B cell (primary cell): ENCODE measurements at regions not wholly inside any gene's neighbourhood (a gene's known extent, or its start where the extent isn't known, plus 50 kb on each side); places are given as distances from the start of the nearest gene placed in this dataset.
"Not testable (repeated sequence)": the region's sequence is repeated elsewhere in the genome, so short reads cannot be mapped to it uniquely, and the experiment has no call there.

Experiments
- ATAC-seq: fragments of 200-7000 bp; cut with Tn5 transposase; one replicate; pipeline ENCODE4 v1.10.0; 2021; ENCODE audit warnings: low read depth, mild to moderate bottlenecking, moderate number of reproducible peaks, moderate library complexity
- CTCF ChIA-PET: fragments of 350-600 bp; sonication (Branson Sonifier 250); formaldehyde crosslinking; loops from one replicate; lab custom pipeline; 2021; ENCODE audit warnings: antibody characterized with exemption, inconsistent platforms; lab: Charles Lee
- POLR2A ChIA-PET: fragments of 350-600 bp; sonication (Branson Sonifier 250); formaldehyde crosslinking; loops from one replicate; lab custom pipeline; 2021; ENCODE audit warnings: antibody characterized with exemption; lab: Charles Lee
- DNase-seq: peaks from one replicate; pipeline ENCODE4 v3.0.0; 2013
- H2AFZ ChIP-seq: 2 replicates; pipeline ENCODE4 v1.6.1; 2012; ENCODE audit warnings: mild to moderate bottlenecking, low read depth, low read length; ENCODE audit not compliant: insufficient read depth, poor library complexity, severe bottlenecking
- H3K27ac ChIP-seq, 2 donors: 1 replicate in 1 of 2; 2 replicates in 1 of 2; pipeline ENCODE4 v1.5.1; 2012 to 2013; ENCODE audit warnings: low read length in 2 of 2, mild to moderate bottlenecking in 2 of 2, moderate library complexity in 1 of 2
- H3K27me3 ChIP-seq, 4 experiments: fragments of 200-600 bp in 1 of 4; sonication (generic) in 1 of 4; replicated peaks in 1 of 4; 1 replicate in 2 of 4; 2 replicates in 2 of 4; pipeline versions ENCODE4 v1.6.1 to v1.7.0; 2013 to 2016; ENCODE audit warnings: low read length in 3 of 4, mild to moderate bottlenecking in 2 of 4, mixed read lengths in 1 of 4, moderate library complexity in 1 of 4; ENCODE audit not compliant: insufficient read depth in 4 of 4, control insufficient read depth in 3 of 4; ENCODE audit errors: control extremely low read depth in 1 of 4
- H3K36me3 ChIP-seq, 2 experiments: replicated peaks in 1 of 2; 1 replicate in 1 of 2; 2 replicates in 1 of 2; pipeline versions ENCODE4 v1.6.1 to v1.7.1; 2013; ENCODE audit warnings: low read length in 1 of 2; ENCODE audit not compliant: insufficient read depth in 2 of 2, control insufficient read depth in 1 of 2; ENCODE audit errors: control extremely low read depth in 1 of 2, extremely low read depth in 1 of 2
- H3K4me1 ChIP-seq, 2 donors: fragments of 200-600 bp in 1 of 2; sonication (generic) in 1 of 2; 1 replicate in 1 of 2; 2 replicates in 1 of 2; pipeline versions ENCODE4 v1.5.1 to v1.6.1; 2013 to 2017; ENCODE audit warnings: low read length in 2 of 2; ENCODE audit not compliant: control insufficient read depth in 2 of 2, insufficient read depth in 2 of 2
- H3K4me2 ChIP-seq: replicated peaks from 2 replicates; pipeline ENCODE3; 2012; ENCODE audit warnings: mild to moderate bottlenecking, low read depth, low read length; ENCODE audit not compliant: poor library complexity, severe bottlenecking
- H3K4me3 ChIP-seq, 5 experiments: fragments of 200-600 bp in 1 of 5; sonication (generic) in 1 of 5; 1 replicate in 3 of 5; 2 replicates in 2 of 5; pipeline versions ENCODE4 v1.5.1 to v1.7.0; 2011 to 2016; ENCODE audit warnings: low read length in 4 of 5, mild to moderate bottlenecking in 4 of 5, low read depth in 2 of 5, control low read depth in 1 of 5, moderate library complexity in 1 of 5; ENCODE audit not compliant: insufficient read depth in 1 of 5; ENCODE audit errors: control extremely low read depth in 1 of 5, extremely low read depth in 1 of 5
- H3K79me2 ChIP-seq: fragments of 200-600 bp; sonication (generic); one replicate; pipeline ENCODE4 v1.6.0; 2016; ENCODE audit warnings: low read length; ENCODE audit not compliant: control insufficient read depth, insufficient read depth
- H3K9ac ChIP-seq: fragments of 200-600 bp; sonication (generic); 2 replicates; pipeline ENCODE4 v1.6.1; 2017; ENCODE audit warnings: mild to moderate bottlenecking, low read length, moderate library complexity
- H3K9me3 ChIP-seq, 3 donors: one replicate each; pipeline versions ENCODE4 v1.6.1 to v1.7.1; 2013; ENCODE audit warnings: low read length in 2 of 3; ENCODE audit not compliant: control insufficient read depth in 2 of 3, insufficient read depth in 1 of 3; ENCODE audit errors: control extremely low read depth in 1 of 3
- H4K20me1 ChIP-seq: 2 replicates; pipeline ENCODE4 v1.6.0; 2012; ENCODE audit warnings: mild to moderate bottlenecking, low read length; ENCODE audit not compliant: insufficient read depth, control insufficient read depth, poor library complexity, severe bottlenecking
- H3K27ac Mint-ChIP-seq: one replicate; pipeline ENCODE4 v1.8.0; 2021; ENCODE audit warnings: mixed read lengths
- H3K27me3 Mint-ChIP-seq: one replicate; pipeline ENCODE4 v1.8.0; 2021; ENCODE audit warnings: mixed read lengths
- H3K4me1 Mint-ChIP-seq: one replicate; pipeline ENCODE4 v1.8.0; 2021; ENCODE audit warnings: mixed read lengths
- H3K4me3 Mint-ChIP-seq: one replicate; pipeline ENCODE4 v1.8.0; 2021; ENCODE audit warnings: mixed read lengths
- H3K9me3 Mint-ChIP-seq: one replicate; pipeline ENCODE4 v1.8.0; 2022; ENCODE audit warnings: mixed read lengths; ENCODE audit not compliant: insufficient read depth
- CTCF ChIP-seq: fragments of 200-600 bp; IDR thresholded peaks from one replicate; pipeline ENCODE4 v1.8.0; 2022; ENCODE audit warnings: antibody characterized with exemption, mild to moderate bottlenecking
- EZH2 ChIP-seq: IDR thresholded peaks from 2 replicates; pipeline ENCODE4 v1.6.1; 2012; ENCODE audit warnings: borderline replicate concordance, low read depth, mild to moderate bottlenecking, moderate library complexity, low read length; ENCODE audit not compliant: insufficient read depth, poor library complexity, severe bottlenecking
- WGBS: methylation state at CpG from one replicate; pipeline ENCODE4 v1.1.5; 2013; ENCODE audit warnings: missing lambda C conversion rate; ENCODE audit not compliant: insufficient coverage; 5-methylcytosine and 5-hydroxymethylcytosine counted together
- intact Hi-C: fragments of 100-400 bp; cut with micrococcal nuclease; formaldehyde crosslinking; loops from one replicate; pipeline ENCODE4 v1.10.0; 2022

DNA sequence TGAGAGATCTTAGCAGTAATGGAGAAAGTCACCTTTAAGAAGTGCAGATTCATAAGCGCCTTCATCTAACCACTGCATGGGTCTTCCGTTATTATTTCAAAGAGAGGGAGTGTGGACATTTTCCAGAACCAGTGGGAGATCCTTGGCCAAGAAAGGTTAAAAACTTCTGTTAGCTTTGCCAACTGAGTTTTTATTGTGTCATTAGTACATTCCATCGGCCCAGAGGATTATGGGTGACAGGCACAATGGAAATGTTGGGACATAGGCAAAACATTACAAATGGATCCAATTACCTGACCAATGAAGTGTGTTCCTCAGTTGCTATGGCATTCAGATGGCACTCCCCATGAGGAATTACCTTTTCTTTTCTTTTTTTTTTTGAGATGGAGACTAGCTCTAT, 115.5 kb downstream of the PPIAL4G start:
- Histone ChIP-seq H3K4me2 (no peak overlapping the region), H3K4me3 (no peak overlapping the region), H3K4me1 (peaks cover 10 to 13% of the 10 kb centered on the region in 2 donors), H3K27ac (no peak overlapping the region), H4K20me1 (no peaks in the 10 kb centered on the region), H3K9ac (no peak overlapping the region), H3K9me3 (no peaks in the 10 kb centered on the region), H3K36me3 (no peaks in the 10 kb centered on the region), H2AFZ (no peak overlapping the region), H3K27me3 (peaks cover 0 to 4% (median 0%) of the 10 kb centered on the region in 4 experiments), H3K79me2 (no peaks in the 10 kb centered on the region)
- H3K9me3 Mint-ChIP-seq, result no peaks in the 10 kb centered on the region
- intact Hi-C loops, result no loop called here
- H3K27me3 Mint-ChIP-seq, result peaks cover 10% of the 10 kb centered on the region
- WGBS, result 100% methylated on average over 1 of the region's 3 CpGs
- H3K4me3 Mint-ChIP-seq, result no peak overlapping the region
- TF ChIP-seq EZH2 (no peak), CTCF (no peak)
- no peak overlapping the region for H3K27ac Mint-ChIP-seq
- POLR2A ChIA-PET, result no interaction called here
- H3K4me1 Mint-ChIP-seq, result peaks cover 20% of the 10 kb centered on the region
- CTCF ChIA-PET, result interaction anchor here (1.2 kb wide), 1 partner anchor 18 kb away, joined by 3 read pairs; no protein-coding TSS in a partner anchor
- DNase-seq (no peak), ATAC-seq (no peak)

DNA sequence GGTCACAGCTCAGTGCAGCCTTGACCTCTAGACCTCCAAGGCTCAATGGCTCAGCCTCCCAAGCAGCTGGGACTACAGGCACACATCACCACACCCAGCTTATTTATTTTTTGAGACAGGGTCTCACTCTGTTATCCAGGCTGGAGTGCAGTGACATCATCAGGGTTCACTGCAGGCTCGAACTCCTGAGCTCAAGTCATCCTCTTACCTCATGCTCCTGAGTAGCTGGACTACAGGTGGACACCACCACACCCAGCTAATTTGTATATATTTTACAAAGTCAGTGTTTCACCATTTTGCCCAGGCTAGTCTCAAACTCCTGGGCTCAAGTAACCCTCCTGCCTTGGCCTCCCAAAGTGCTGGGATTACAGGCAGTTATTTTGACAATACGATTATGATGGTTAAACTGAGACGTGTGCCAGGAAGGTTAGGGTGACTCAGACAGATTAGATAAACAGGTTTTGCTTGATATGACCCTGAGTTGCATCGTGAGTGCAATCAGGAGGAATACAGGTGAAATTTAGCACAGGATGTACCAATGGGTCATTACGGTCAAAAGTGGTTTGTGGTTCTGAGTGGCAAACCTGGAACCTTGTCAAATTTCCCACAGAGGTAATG, 116.9 kb downstream of the PPIAL4G start:
- H3K27ac Mint-ChIP-seq, H3K27ac ChIP-seq, H3K9ac ChIP-seq, H2AFZ ChIP-seq, CTCF ChIA-PET, H3K79me2 ChIP-seq, DNase-seq, H3K36me3 ChIP-seq, intact Hi-C loops, H3K9me3 Mint-ChIP-seq, H4K20me1 ChIP-seq, H3K9me3 ChIP-seq, H3K4me3 Mint-ChIP-seq, POLR2A ChIA-PET, H3K4me2 ChIP-seq, ATAC-seq, H3K4me3 ChIP-seq: not testable (repeated sequence)
- H3K27me3 Mint-ChIP-seq, result peaks cover 23% of the 10 kb centered on the region
- H3K4me1 ChIP-seq, result peaks cover 11 to 12% of the 10 kb centered on the region in 2 donors
- H3K4me1 Mint-ChIP-seq, result peaks cover 21% of the 10 kb centered on the region
- peaks cover 0 to 16% (median 7%) of the 10 kb centered on the region in 4 experiments for H3K27me3 ChIP-seq
- WGBS, result 100% methylated on average over 2 of the region's 5 CpGs

GRCh38 chr1:148365151-148365550, 118.0 kb downstream of the PPIAL4G start:
- ATAC-seq, H3K79me2 ChIP-seq, H3K9me3 ChIP-seq, H3K4me2 ChIP-seq, intact Hi-C loops, CTCF ChIA-PET, H4K20me1 ChIP-seq, H2AFZ ChIP-seq, H3K36me3 ChIP-seq, H3K4me3 Mint-ChIP-seq, POLR2A ChIA-PET, H3K9me3 Mint-ChIP-seq, DNase-seq, H3K4me3 ChIP-seq, H3K9ac ChIP-seq, H3K27ac ChIP-seq, H3K27ac Mint-ChIP-seq: not testable (repeated sequence)
- WGBS, result no CpG with 5 or more reads among the region's 2 CpGs
- H3K27me3 ChIP-seq, result peaks cover 0 to 22% (median 11%) of the 10 kb centered on the region in 4 experiments
- peaks cover 23% of the 10 kb centered on the region for H3K4me1 Mint-ChIP-seq
- H3K4me1 ChIP-seq, result peaks cover 11 to 15% of the 10 kb centered on the region in 2 donors
- peaks cover 29% of the 10 kb centered on the region for H3K27me3 Mint-ChIP-seq
